ENCODE measurements at regions not wholly inside any gene's neighbourhood (a gene's known extent, or its start where the extent isn't known, plus 50 kb on each side); places are given as distances from the start of the nearest gene placed in this dataset.

DNA sequence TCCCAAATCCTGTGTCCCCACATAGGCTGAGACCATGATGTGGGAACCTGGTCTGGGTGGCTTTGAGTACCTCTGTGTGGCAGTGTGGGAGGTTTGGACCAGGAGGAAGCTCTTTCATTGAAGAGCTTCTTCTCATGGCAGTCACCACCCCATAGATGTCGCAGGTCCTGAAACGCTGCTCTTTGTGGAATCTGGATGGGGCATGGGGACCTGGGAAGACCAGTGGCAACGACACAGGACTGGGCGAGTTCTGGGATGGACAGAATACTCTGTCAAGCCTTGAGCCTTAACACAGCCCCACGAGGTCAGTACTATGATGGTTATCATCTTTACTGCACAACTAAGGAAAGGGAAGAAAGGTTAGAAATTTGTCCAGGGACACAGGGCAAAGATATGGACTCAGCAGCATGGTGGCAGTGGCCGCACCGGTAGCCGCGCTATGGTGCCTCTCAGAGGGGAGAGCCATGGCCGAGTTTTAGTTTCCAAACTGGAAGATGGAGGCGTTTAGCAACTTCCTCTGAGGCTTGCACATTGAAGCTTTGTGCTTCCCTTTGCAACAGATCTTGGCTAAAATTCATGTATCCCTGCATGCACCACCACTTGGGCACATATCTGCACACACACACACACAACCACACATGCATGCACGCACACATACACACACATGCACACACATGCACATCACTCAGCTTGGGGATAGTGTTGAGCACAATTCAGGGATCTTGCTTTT lies 117.7 kb upstream of the C1orf174 start:
- TF ChIP-seq POLR2A (IDR thresholded peaks at IDR 0.05; ENCODE audit: low read length) (no peak), GATA1 (IDR thresholded peaks at IDR 0.05; ENCODE audit: low read depth, low read length) (no peak)
- DNase-seq, result no peak

DNA sequence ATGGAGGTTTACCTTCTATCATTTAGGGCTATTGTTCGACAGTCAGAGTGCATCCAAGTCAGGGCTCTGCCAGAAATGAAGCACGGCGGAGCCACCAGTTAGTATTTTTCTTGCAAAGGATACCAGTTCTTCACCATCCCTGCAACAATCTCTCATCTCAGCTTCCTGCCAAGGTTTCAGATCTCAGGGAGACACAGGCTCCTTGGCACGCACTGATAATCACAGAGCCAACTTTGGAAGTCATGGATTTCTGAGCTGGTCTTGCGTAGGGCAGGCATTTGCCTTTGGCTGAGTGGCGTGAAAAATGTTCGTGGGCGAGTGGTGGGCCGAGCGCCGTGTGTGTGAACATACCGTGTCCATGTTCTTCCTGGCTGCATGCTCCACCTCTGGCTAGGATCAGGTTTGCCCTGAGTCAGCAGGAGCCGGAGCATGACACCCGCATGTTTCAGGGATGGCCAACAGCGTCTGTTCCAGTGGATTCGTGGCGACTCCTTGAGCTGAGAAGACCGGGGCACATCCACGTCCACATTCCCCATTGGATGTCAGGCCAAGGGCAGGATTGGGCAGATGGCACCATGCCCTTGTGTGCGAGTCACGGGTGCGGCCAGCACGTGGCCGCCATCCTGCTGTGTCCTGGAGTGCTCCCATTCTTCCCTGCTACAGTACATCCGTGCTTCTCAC lies 118.5 kb upstream of the C1orf174 start:
- DNase-seq, result no peak
- no peak for TF ChIP-seq GATA1 (IDR thresholded peaks at IDR 0.05; ENCODE audit: low read depth, low read length)

DNA sequence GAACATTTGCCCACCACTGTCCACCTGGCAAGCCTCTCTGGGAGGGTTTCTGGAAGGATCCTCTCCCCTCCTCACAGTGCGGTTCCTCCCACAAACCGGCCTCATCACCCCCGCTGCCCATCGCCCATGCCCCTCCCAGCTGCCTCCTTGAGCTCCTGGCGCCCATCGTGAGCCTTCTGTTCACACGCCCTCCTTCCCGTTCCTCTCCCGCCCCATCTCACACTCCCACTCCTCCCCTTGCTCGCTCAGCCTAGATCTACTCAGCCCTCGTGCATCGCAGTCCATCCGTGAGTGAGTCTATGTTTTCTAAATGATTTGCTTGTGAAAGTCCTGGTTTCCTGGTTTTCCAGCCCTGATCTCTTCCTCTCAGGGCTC lies 119.1 kb upstream of the C1orf174 start:
- no peak for DNase-seq
- TF ChIP-seq POLR2A (IDR thresholded peaks at IDR 0.05; ENCODE audit: low read length) (no peak), GATA1 (IDR thresholded peaks at IDR 0.05; ENCODE audit: low read depth, low read length) (no peak)

DNA sequence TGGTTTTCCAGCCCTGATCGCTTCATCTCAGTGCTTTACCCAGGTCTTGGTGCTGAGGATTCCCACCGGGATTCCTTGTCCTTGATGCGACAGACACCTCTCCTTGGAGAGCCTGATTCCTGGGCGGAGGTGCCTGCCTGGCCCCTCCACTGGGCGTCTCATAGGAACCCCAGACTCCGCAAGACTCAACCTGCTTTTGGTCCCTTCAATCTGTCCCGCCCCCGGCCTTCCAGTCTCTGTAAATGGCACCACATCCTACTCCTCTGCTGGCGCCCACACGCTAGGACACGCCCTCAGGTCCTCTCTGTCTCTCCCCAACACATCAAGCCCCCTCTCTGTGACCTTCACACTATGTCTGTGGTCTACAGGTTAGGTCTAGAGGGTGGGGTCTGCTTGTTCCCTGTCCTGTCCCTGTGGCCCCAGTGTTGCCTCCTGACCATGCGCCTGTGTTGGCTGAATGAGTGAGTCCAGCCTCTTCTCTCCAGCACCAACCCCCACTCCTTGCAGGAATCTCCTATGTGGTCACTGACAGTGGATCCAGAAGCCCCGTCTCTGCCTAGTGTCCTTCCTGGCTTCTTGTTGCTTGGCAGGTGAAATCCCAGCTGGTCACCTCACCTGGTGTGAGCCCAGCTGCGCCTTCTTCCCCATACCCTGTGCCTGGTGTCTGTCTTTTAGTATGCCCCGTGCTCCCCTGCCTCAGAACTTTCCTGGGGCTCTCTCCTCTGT lies 119.7 kb upstream of the C1orf174 start:
- no peak for DNase-seq
- no peak for TF ChIP-seq GATA1 (IDR thresholded peaks at IDR 0.05; ENCODE audit: low read depth, low read length)

GRCh38 chr1:4020449-4020848 lies 120.4 kb upstream of the C1orf174 start:
- no peak for DNase-seq
- TF ChIP-seq GATA1 (IDR thresholded peaks at IDR 0.05; ENCODE audit: low read depth, low read length), result no peak
- TF ChIP-seq POLR2A (IDR thresholded peaks at IDR 0.05; ENCODE audit: low read length), result no peak

GRCh38 chr1:4021136-4021973 lies 121.3 kb upstream of the C1orf174 start:
- DNase-seq, result no peak
- no peak for TF ChIP-seq GATA1 (IDR thresholded peaks at IDR 0.05; ENCODE audit: low read depth, low read length)
- no peak for TF ChIP-seq POLR2A (IDR thresholded peaks at IDR 0.05; ENCODE audit: low read length)

GRCh38 chr1:4021974-4022268 lies 121.8 kb upstream of the C1orf174 start:
- TF ChIP-seq GATA1 (IDR thresholded peaks at IDR 0.05; ENCODE audit: low read depth, low read length), result no peak
- TF ChIP-seq POLR2A (IDR thresholded peaks at IDR 0.05; ENCODE audit: low read length), result no peak
- no peak for DNase-seq

GRCh38 chr1:4022715-4023114 lies 122.6 kb upstream of the C1orf174 start:
- TF ChIP-seq GATA1 (IDR thresholded peaks at IDR 0.05; ENCODE audit: low read depth, low read length) (no peak), POLR2A (IDR thresholded peaks at IDR 0.05; ENCODE audit: low read length) (no peak)
- no peak for DNase-seq

DNA sequence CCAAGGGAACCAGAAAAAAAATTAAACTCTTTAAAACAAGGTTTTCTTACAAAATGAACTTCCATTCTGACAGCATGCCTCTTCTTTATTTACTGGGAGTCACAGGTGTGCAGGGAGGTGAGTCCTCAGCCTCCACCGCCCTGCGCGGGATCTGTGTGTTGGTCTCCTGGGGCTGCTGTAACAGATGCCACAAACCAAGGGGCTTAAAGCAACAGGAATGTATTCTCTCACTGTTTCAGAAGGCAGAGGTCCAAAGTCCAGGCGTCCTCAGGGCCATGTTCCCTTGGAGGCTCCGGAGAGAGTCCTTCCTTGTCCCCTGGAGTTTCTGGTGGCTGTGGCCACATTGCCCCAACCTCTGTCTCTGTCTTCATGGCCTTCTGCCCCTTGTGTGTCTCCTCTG lies 123.6 kb upstream of the C1orf174 start:
- TF ChIP-seq POLR2A (IDR thresholded peaks at IDR 0.05; ENCODE audit: low read length), result no peak
- no peak for TF ChIP-seq GATA1 (IDR thresholded peaks at IDR 0.05; ENCODE audit: low read depth, low read length)
- DNase-seq, result no peak

DNA sequence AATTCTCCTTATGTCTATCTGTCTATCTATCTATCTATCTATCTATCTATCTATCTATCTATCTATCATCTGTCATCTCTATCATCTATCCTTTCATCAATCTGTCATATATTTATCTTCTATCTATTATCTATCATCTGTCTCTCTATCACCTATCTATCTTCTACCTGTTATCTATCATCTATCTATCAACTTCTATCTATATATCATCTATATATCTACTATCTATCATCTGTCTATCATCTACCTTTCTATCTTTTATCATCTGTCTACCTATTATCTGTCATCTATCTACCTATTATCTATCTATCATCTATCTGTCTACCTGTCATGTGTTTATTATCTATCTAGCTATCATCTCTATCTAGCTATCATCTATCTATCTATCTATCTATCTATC lies 124.7 kb upstream of the C1orf174 start:
- TF ChIP-seq POLR2A (IDR thresholded peaks at IDR 0.05; ENCODE audit: low read length) (no peak), GATA1 (IDR thresholded peaks at IDR 0.05; ENCODE audit: low read depth, low read length) (no peak)
- no peak for DNase-seq

DNA sequence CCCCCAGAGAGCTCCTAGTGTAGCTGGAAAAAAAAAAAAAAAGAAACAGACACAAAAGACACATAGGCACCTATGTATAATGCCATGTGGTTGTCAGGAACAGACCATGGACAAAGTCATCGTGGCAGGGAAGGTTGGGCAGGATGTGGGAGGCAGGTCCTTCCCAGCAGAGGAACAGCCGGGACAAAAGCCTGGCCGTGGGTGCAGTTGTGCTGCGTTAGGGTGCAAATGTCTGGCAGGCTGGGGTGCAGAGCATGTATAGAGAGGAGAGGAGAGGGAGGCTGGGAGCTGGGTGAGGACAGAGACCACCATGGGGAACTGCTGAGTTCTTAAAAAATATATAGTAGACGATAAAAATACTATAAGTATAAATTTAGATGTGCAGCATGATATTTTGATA lies 125.7 kb upstream of the C1orf174 start:
- no peak for DNase-seq
- TF ChIP-seq GATA1 (IDR thresholded peaks at IDR 0.05; ENCODE audit: low read depth, low read length), result no peak
- TF ChIP-seq POLR2A (IDR thresholded peaks at IDR 0.05; ENCODE audit: low read length), result no peak

GRCh38 chr1:4027008-4027407 lies 126.9 kb upstream of the C1orf174 start:
- TF ChIP-seq GATA1 (IDR thresholded peaks at IDR 0.05; ENCODE audit: low read depth, low read length) (no peak), POLR2A (IDR thresholded peaks at IDR 0.05; ENCODE audit: low read length) (no peak)

DNA sequence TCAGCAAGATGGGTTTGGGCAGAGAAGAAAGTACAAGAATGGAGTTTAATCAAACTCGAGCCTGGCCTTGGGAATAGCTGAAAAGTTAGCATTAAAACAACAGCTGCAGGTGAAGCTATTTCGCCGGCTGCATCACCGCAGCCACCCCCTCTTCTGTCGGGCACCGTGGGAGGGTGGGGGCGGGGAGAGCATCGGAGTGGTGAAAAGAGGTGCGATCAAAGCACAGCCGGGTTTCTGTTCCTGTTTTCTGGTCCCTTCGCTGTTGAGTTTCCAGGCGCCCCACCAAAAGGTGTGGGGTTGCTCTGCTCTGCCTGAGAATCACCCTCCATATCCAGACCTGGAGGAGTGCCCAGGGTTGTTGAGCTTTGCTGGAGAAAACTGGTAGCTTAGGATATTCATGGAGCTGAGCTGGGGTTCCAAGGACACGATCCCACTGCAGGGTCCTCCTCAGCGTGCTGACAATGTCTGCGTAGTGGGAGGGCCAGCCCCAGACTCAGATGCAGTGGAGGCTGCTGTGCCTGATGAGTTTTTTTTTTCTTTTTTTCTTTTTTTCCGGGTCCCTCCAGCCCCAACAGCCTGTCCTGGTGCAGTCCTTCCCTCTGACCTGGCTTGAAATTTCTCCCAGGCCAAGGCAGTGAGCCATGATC lies 127.5 kb upstream of the C1orf174 start:
- TF ChIP-seq POLR2A (IDR thresholded peaks at IDR 0.05; ENCODE audit: low read length), result no peak
- TF ChIP-seq GATA1 (IDR thresholded peaks at IDR 0.05; ENCODE audit: low read depth, low read length), result no peak
- DNase-seq, result no peak

More at GRCh38 chr1:4027008-4027407, 126.9 kb upstream of the C1orf174 start:
- no peak for DNase-seq

GRCh38 chr1:4028139-4028501 lies 128.0 kb upstream of the C1orf174 start:
- TF ChIP-seq GATA1 (IDR thresholded peaks at IDR 0.05; ENCODE audit: low read depth, low read length) (no peak), POLR2A (IDR thresholded peaks at IDR 0.05; ENCODE audit: low read length) (no peak)
- no peak for DNase-seq

Data from erythroblast (primary cell).